Keratinocyte (primary cell): ENCODE measurements at regions not wholly inside any gene's neighbourhood (a gene's known extent, or its start where the extent isn't known, plus 50 kb on each side); places are given as distances from the start of the nearest gene placed in this dataset.

Source experiments
- EZH2 ChIP-seq: IDR thresholded peaks from one replicate; pipeline ENCODE4 v1.6.1; 2012; ENCODE audit warnings: inconsistent platforms, mild to moderate bottlenecking, low read length, moderate library complexity
- TF ChIP-seq, protein P1 (sequence below), 3 experiments: IDR thresholded peaks in 1 of 3; conservative IDR thresholded peaks in 1 of 3; optimal IDR thresholded peaks in 1 of 3; 2 replicates in 2 of 3; 3 replicates in 1 of 3; pipeline versions ENCODE3 to v1.5.1; 2011; ENCODE audit warnings: low read length in 3 of 3, mild to moderate bottlenecking in 3 of 3, moderate library complexity in 2 of 3, control low read depth in 1 of 3, inconsistent platforms in 1 of 3; ENCODE audit not compliant: insufficient read depth in 2 of 3; ENCODE audit errors: extremely low read depth in 1 of 3

DNA sequence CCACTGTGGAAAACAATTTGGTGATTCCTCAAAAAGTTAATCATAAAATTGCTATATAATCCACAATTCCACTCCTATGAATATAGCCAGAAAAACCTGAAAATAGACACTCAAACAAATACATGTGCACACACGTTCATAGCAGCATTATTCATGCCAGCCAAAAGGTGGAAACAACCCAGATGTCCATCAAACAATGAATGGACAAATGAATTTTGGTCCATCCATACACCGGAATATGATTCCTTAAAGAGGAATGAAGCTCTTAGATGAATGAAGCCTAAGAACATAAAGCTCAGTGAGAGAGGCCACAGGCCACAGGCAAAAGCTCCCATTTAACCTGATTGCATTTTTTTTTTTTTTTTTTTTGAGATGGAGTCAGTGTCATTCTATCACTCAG, 114.6 kb upstream of the TNRC6C start:
- TF ChIP-seq, protein P1, sequence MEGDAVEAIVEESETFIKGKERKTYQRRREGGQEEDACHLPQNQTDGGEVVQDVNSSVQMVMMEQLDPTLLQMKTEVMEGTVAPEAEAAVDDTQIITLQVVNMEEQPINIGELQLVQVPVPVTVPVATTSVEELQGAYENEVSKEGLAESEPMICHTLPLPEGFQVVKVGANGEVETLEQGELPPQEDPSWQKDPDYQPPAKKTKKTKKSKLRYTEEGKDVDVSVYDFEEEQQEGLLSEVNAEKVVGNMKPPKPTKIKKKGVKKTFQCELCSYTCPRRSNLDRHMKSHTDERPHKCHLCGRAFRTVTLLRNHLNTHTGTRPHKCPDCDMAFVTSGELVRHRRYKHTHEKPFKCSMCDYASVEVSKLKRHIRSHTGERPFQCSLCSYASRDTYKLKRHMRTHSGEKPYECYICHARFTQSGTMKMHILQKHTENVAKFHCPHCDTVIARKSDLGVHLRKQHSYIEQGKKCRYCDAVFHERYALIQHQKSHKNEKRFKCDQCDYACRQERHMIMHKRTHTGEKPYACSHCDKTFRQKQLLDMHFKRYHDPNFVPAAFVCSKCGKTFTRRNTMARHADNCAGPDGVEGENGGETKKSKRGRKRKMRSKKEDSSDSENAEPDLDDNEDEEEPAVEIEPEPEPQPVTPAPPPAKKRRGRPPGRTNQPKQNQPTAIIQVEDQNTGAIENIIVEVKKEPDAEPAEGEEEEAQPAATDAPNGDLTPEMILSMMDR (optimal IDR thresholded peaks at IDR 0.05 in 1 of 3, IDR thresholded peaks at IDR 0.05 in 1 of 3, conservative IDR thresholded peaks at IDR 0.05 in 1 of 3; ENCODE audit: extremely low read depth in 1 of 3, insufficient read depth in 2 of 3, low read length in 3 of 3): no peak
- no peak for TF ChIP-seq EZH2
